ENCODE measurements at regions not wholly inside any gene's neighbourhood (a gene's known extent, or its start where the extent isn't known, plus 50 kb on each side); places are given as distances from the start of the nearest gene placed in this dataset.
A peak's percentile ranks its signal among the peaks of the same experiment; 100 is the strongest.

- peaks cover 0 to 2% (median 0%) of the 10 kb centered on the region in 3 donors for H3K4me1 Mint-ChIP-seq
- H3K9me3 Mint-ChIP-seq: peaks cover 5 to 12% (median 8%) of the 10 kb centered on the region in 5 donors
- H3K27ac Mint-ChIP-seq: peak overlapping the region in 1 of 8 donors; percentile 85
- H3K27me3 Mint-ChIP-seq: no peaks in the 10 kb centered on the region
- no peaks in the 10 kb centered on the region for H3K36me3 Mint-ChIP-seq
- POLR2A ChIA-PET: no interaction called here
- Histone ChIP-seq H3K36me3 (ENCODE audit: insufficient read depth, low read length) (no peaks in the 10 kb centered on the region), H3K4me3 (ENCODE audit: low read length) (no peak overlapping the region), H3K27me3 (ENCODE audit: insufficient read depth, low read length, poor library complexity, severe bottlenecking) (no peaks in the 10 kb centered on the region), H3K4me1 (ENCODE audit: insufficient read depth, low read length) (no peaks in the 10 kb centered on the region), H3K27ac (ENCODE audit: low read depth, low read length) (no peak overlapping the region), H3K9me3 (ENCODE audit: low read length) (no peaks in the 10 kb centered on the region)
- CTCF ChIA-PET: no interaction called here
- no peak for DNase-seq
- H3K4me3 Mint-ChIP-seq: no peak overlapping the region
Observed at GRCh38 chr9:16202221-16202620, 649.4 kb downstream of the CCDC171 start.

- no peaks in the 10 kb centered on the region for H3K4me1 ChIP-seq (ENCODE audit: insufficient read depth, low read length)
Observed at GRCh38 chr9:16202914-16203728, 650.3 kb downstream of the CCDC171 start.

GRCh38 chr9:16203729-16204573, 651.1 kb downstream of the CCDC171 start:
- Histone ChIP-seq H3K9me3 (ENCODE audit: low read length) (no peaks in the 10 kb centered on the region), H3K27ac (ENCODE audit: low read depth, low read length) (no peak overlapping the region), H3K4me3 (ENCODE audit: low read length) (no peak overlapping the region), H3K27me3 (ENCODE audit: insufficient read depth, low read length, poor library complexity, severe bottlenecking) (no peaks in the 10 kb centered on the region), H3K4me1 (ENCODE audit: insufficient read depth, low read length) (no peaks in the 10 kb centered on the region), H3K36me3 (ENCODE audit: insufficient read depth, low read length) (no peaks in the 10 kb centered on the region)
- no peaks in the 10 kb centered on the region for H3K27me3 Mint-ChIP-seq
- ChIA-PET POLR2A (no interaction called here), CTCF (no interaction called here)
- no peaks in the 10 kb centered on the region for H3K36me3 Mint-ChIP-seq
- peaks cover 8 to 11% (median 10%) of the 10 kb centered on the region in 5 donors for H3K9me3 Mint-ChIP-seq
- no peak overlapping the region for H3K27ac Mint-ChIP-seq
- H3K4me1 Mint-ChIP-seq: peaks cover 0 to 2% (median 0%) of the 10 kb centered on the region in 3 donors
- H3K4me3 Mint-ChIP-seq: no peak overlapping the region
- DNase-seq: no peak

More at GRCh38 chr9:16202914-16203728, 650.3 kb downstream of the CCDC171 start:
- Mint-ChIP-seq H3K27me3 (no peaks in the 10 kb centered on the region), H3K9me3 (peaks cover 8 to 11% (median 9%) of the 10 kb centered on the region in 5 donors), H3K36me3 (no peaks in the 10 kb centered on the region), H3K4me1 (peaks cover 0 to 2% (median 0%) of the 10 kb centered on the region in 3 donors), H3K27ac (no peak overlapping the region), H3K4me3 (no peak overlapping the region)
- H3K27ac ChIP-seq (ENCODE audit: low read depth, low read length): no peak overlapping the region
- no peak overlapping the region for H3K4me3 ChIP-seq (ENCODE audit: low read length)
- DNase-seq: no peak
- POLR2A ChIA-PET: no interaction called here
- H3K27me3 ChIP-seq (ENCODE audit: insufficient read depth, low read length, poor library complexity, severe bottlenecking): no peaks in the 10 kb centered on the region
- no peaks in the 10 kb centered on the region for H3K9me3 ChIP-seq (ENCODE audit: low read length)
- no peaks in the 10 kb centered on the region for H3K36me3 ChIP-seq (ENCODE audit: insufficient read depth, low read length)
- CTCF ChIA-PET: no interaction called here

GRCh38 chr9:16205455-16205854, 652.6 kb downstream of the CCDC171 start:
- H3K27ac Mint-ChIP-seq: no peak overlapping the region
- POLR2A ChIA-PET: no interaction called here

GRCh38 chr9:16206518-16206917, 653.7 kb downstream of the CCDC171 start:
- no peaks in the 10 kb centered on the region for H3K36me3 Mint-ChIP-seq
- no peaks in the 10 kb centered on the region for H3K27me3 Mint-ChIP-seq
- no peak for DNase-seq
- POLR2A ChIA-PET: no interaction called here
- H3K9me3 ChIP-seq (ENCODE audit: low read length): no peaks in the 10 kb centered on the region
- no peaks in the 10 kb centered on the region for H3K4me1 ChIP-seq (ENCODE audit: insufficient read depth, low read length)
- H3K4me3 Mint-ChIP-seq: no peak overlapping the region
- H3K36me3 ChIP-seq (ENCODE audit: insufficient read depth, low read length): no peaks in the 10 kb centered on the region
- no peaks in the 10 kb centered on the region for H3K27me3 ChIP-seq (ENCODE audit: insufficient read depth, low read length, poor library complexity, severe bottlenecking)
- no peak overlapping the region for H3K27ac ChIP-seq (ENCODE audit: low read depth, low read length)
- H3K27ac Mint-ChIP-seq: no peak overlapping the region
- H3K4me3 ChIP-seq (ENCODE audit: low read length): no peak overlapping the region
- H3K4me1 Mint-ChIP-seq: peaks cover 0 to 2% (median 0%) of the 10 kb centered on the region in 3 donors
- H3K9me3 Mint-ChIP-seq: peaks cover 4 to 19% (median 10%) of the 10 kb centered on the region in 5 donors
- CTCF ChIA-PET: no interaction called here

More at GRCh38 chr9:16205455-16205854, 652.6 kb downstream of the CCDC171 start:
- Histone ChIP-seq H3K4me1 (ENCODE audit: insufficient read depth, low read length) (no peaks in the 10 kb centered on the region), H3K27ac (ENCODE audit: low read depth, low read length) (no peak overlapping the region), H3K27me3 (ENCODE audit: insufficient read depth, low read length, poor library complexity, severe bottlenecking) (no peaks in the 10 kb centered on the region), H3K36me3 (ENCODE audit: insufficient read depth, low read length) (no peaks in the 10 kb centered on the region), H3K4me3 (ENCODE audit: low read length) (no peak overlapping the region), H3K9me3 (ENCODE audit: low read length) (no peaks in the 10 kb centered on the region)
- CTCF ChIA-PET: no interaction called here
- H3K4me1 Mint-ChIP-seq: peaks cover 0 to 2% (median 0%) of the 10 kb centered on the region in 3 donors
- no peaks in the 10 kb centered on the region for H3K36me3 Mint-ChIP-seq
- peaks cover 4 to 14% (median 10%) of the 10 kb centered on the region in 5 donors for H3K9me3 Mint-ChIP-seq
- no peak for DNase-seq
- H3K4me3 Mint-ChIP-seq: no peak overlapping the region
- no peaks in the 10 kb centered on the region for H3K27me3 Mint-ChIP-seq

- Mint-ChIP-seq H3K27me3 (no peaks in the 10 kb centered on the region), H3K36me3 (no peaks in the 10 kb centered on the region), H3K4me1 (peaks cover 0 to 2% (median 0%) of the 10 kb centered on the region in 3 donors), H3K27ac (no peak overlapping the region), H3K4me3 (no peak overlapping the region), H3K9me3 (peaks cover 4 to 23% (median 10%) of the 10 kb centered on the region in 5 donors)
- H3K4me3 ChIP-seq (ENCODE audit: low read length): no peak overlapping the region
- H3K9me3 ChIP-seq (ENCODE audit: low read length): no peaks in the 10 kb centered on the region
- H3K27me3 ChIP-seq (ENCODE audit: insufficient read depth, low read length, poor library complexity, severe bottlenecking): no peaks in the 10 kb centered on the region
- no peaks in the 10 kb centered on the region for H3K4me1 ChIP-seq (ENCODE audit: insufficient read depth, low read length)
- POLR2A ChIA-PET: no interaction called here
- CTCF ChIA-PET: no interaction called here
- DNase-seq: peak in 1 of 5 donors; percentile 8
- H3K27ac ChIP-seq (ENCODE audit: low read depth, low read length): no peak overlapping the region
- no peaks in the 10 kb centered on the region for H3K36me3 ChIP-seq (ENCODE audit: insufficient read depth, low read length)
Observed at GRCh38 chr9:16207161-16207560, 654.3 kb downstream of the CCDC171 start.

- no peak overlapping the region for H3K27ac Mint-ChIP-seq
- peaks cover 2 to 21% (median 8%) of the 10 kb centered on the region in 5 donors for H3K9me3 Mint-ChIP-seq
- Histone ChIP-seq H3K4me3 (ENCODE audit: low read length) (no peak overlapping the region), H3K36me3 (ENCODE audit: insufficient read depth, low read length) (no peaks in the 10 kb centered on the region), H3K27ac (ENCODE audit: low read depth, low read length) (no peak overlapping the region), H3K4me1 (ENCODE audit: insufficient read depth, low read length) (no peaks in the 10 kb centered on the region), H3K9me3 (ENCODE audit: low read length) (no peaks in the 10 kb centered on the region), H3K27me3 (ENCODE audit: insufficient read depth, low read length, poor library complexity, severe bottlenecking) (no peaks in the 10 kb centered on the region)
- H3K36me3 Mint-ChIP-seq: no peaks in the 10 kb centered on the region
- no peaks in the 10 kb centered on the region for H3K27me3 Mint-ChIP-seq
- H3K4me3 Mint-ChIP-seq: no peak overlapping the region
- ChIA-PET POLR2A (no interaction called here), CTCF (no interaction called here)
- no peak for DNase-seq
- peaks cover 0 to 2% (median 0%) of the 10 kb centered on the region in 3 donors for H3K4me1 Mint-ChIP-seq
Observed at GRCh38 chr9:16210440-16210839, 657.6 kb downstream of the CCDC171 start.

GRCh38 chr9:16211946-16212345, 658.5 kb downstream of the BNC2 start:
- H3K27me3 ChIP-seq (ENCODE audit: insufficient read depth, low read length, poor library complexity, severe bottlenecking): no peaks in the 10 kb centered on the region
- H3K9me3 ChIP-seq (ENCODE audit: low read length): no peaks in the 10 kb centered on the region
- no peaks in the 10 kb centered on the region for H3K4me1 ChIP-seq (ENCODE audit: insufficient read depth, low read length)
- ChIA-PET CTCF (no interaction called here), POLR2A (no interaction called here)
- H3K4me1 Mint-ChIP-seq: peaks cover 0 to under 1% (median 0%) of the 10 kb centered on the region in 3 donors
- H3K4me3 Mint-ChIP-seq: no peak overlapping the region
- H3K36me3 Mint-ChIP-seq: no peaks in the 10 kb centered on the region
- no peaks in the 10 kb centered on the region for H3K27me3 Mint-ChIP-seq
- H3K9me3 Mint-ChIP-seq: peaks cover 2 to 18% (median 6%) of the 10 kb centered on the region in 5 donors
- H3K27ac ChIP-seq (ENCODE audit: low read depth, low read length): no peak overlapping the region
- H3K27ac Mint-ChIP-seq: no peak overlapping the region
- H3K4me3 ChIP-seq (ENCODE audit: low read length): no peak overlapping the region
- H3K36me3 ChIP-seq (ENCODE audit: insufficient read depth, low read length): no peaks in the 10 kb centered on the region
- no peak for DNase-seq

All from CD8-positive, alpha-beta memory T cell (primary cell).